CD14-positive monocyte (primary cell): ENCODE measurements at regions not wholly inside any gene's neighbourhood (a gene's known extent, or its start where the extent isn't known, plus 50 kb on each side); places are given as distances from the start of the nearest gene placed in this dataset.

Experiments used
- DNase-seq, 3 donors: peaks; one replicate each; pipeline ENCODE4 v3.0.0-alpha.2; 2011 to 2022
- H2AFZ ChIP-seq: 2 replicates; pipeline ENCODE4 v1.6.0; 2012; ENCODE audit warnings: mild to moderate bottlenecking, low read depth, low read length, inconsistent platforms; ENCODE audit not compliant: insufficient read depth, poor library complexity, severe bottlenecking
- H3K27ac ChIP-seq, 2 donors: 1 replicate in 1 of 2; 2 replicates in 1 of 2; pipeline ENCODE4 v1.5.1; 2012 to 2013; ENCODE audit warnings: low read length in 2 of 2, control low read depth in 1 of 2, inconsistent platforms in 1 of 2, low read depth in 1 of 2, mild to moderate bottlenecking in 1 of 2
- H3K27me3 ChIP-seq, 2 donors: one replicate each; pipeline versions ENCODE4 v1.6.0 to v1.6.1; 2011 to 2013; ENCODE audit warnings: low read length in 2 of 2; ENCODE audit not compliant: control insufficient read depth in 2 of 2, insufficient read depth in 2 of 2
- H3K36me3 ChIP-seq, 2 donors: replicated peaks in 1 of 2; 1 replicate in 1 of 2; 2 replicates in 1 of 2; pipeline versions ENCODE4 v1.5.1 to v1.6.1; 2012 to 2013; ENCODE audit warnings: low read length in 2 of 2, control low read depth in 1 of 2, inconsistent platforms in 1 of 2, mild to moderate bottlenecking in 1 of 2; ENCODE audit not compliant: insufficient read depth in 2 of 2, control insufficient read depth in 1 of 2
- H3K4me1 ChIP-seq, 2 donors: 1 replicate in 1 of 2; 2 replicates in 1 of 2; pipeline versions ENCODE4 v1.5.1 to v1.6.1; 2012 to 2013; ENCODE audit warnings: low read length in 2 of 2, control low read depth in 1 of 2, inconsistent platforms in 1 of 2, mild to moderate bottlenecking in 1 of 2, moderate library complexity in 1 of 2; ENCODE audit not compliant: insufficient read depth in 2 of 2, control insufficient read depth in 1 of 2
- H3K4me2 ChIP-seq: replicated peaks from 2 replicates; pipeline ENCODE3; 2012; ENCODE audit warnings: low read length, moderate library complexity, mild to moderate bottlenecking; ENCODE audit not compliant: poor library complexity, severe bottlenecking; ENCODE audit errors: extremely low read depth
- H3K4me3 ChIP-seq, 3 experiments: fragments of 200-600 bp in 1 of 3; sonication (generic) in 1 of 3; replicated peaks in 1 of 3; 1 replicate in 2 of 3; 2 replicates in 1 of 3; pipeline ENCODE4 v1.5.1; 2011 to 2013; ENCODE audit warnings: low read length in 3 of 3, mild to moderate bottlenecking in 3 of 3, control low read depth in 2 of 3, low read depth in 2 of 3, inconsistent platforms in 1 of 3, moderate library complexity in 1 of 3
- H3K79me2 ChIP-seq: 2 replicates; pipeline ENCODE4 v1.6.0; 2012; ENCODE audit warnings: mild to moderate bottlenecking, control low read depth, inconsistent platforms, low read length, moderate library complexity; ENCODE audit not compliant: insufficient read depth
- H3K9ac ChIP-seq: 2 replicates; pipeline ENCODE4 v1.6.0; 2017; ENCODE audit warnings: low read length, mild to moderate bottlenecking; ENCODE audit not compliant: insufficient read depth, poor library complexity, severe bottlenecking
- H3K9me3 ChIP-seq, 2 donors: replicated peaks in 1 of 2; 1 replicate in 1 of 2; 2 replicates in 1 of 2; pipeline versions ENCODE4 v1.5.1 to v1.6.1; 2012 to 2013; ENCODE audit warnings: low read length in 2 of 2, control low read depth in 1 of 2; ENCODE audit not compliant: control insufficient read depth in 1 of 2, insufficient read depth in 1 of 2
- H4K20me1 ChIP-seq: 2 replicates; pipeline ENCODE4 v1.6.0; 2012; ENCODE audit warnings: mild to moderate bottlenecking, low read length, control low read depth, moderate library complexity; ENCODE audit not compliant: insufficient read depth
- H3K27ac Mint-ChIP-seq, 7 donors: one replicate each; pipeline ENCODE4 v1.8.0; 2020; ENCODE audit warnings: mild to moderate bottlenecking in 7 of 7, mixed read lengths in 7 of 7, moderate library complexity in 6 of 7, inconsistent platforms in 2 of 7
- H3K27me3 Mint-ChIP-seq, 3 donors: one replicate each; pipeline ENCODE4 v1.8.0; 2021 to 2022; ENCODE audit warnings: low read depth in 3 of 3, mild to moderate bottlenecking in 3 of 3, mixed read lengths in 3 of 3, moderate library complexity in 3 of 3, inconsistent platforms in 1 of 3
- H3K36me3 Mint-ChIP-seq, 2 donors: one replicate each; pipeline ENCODE4 v1.8.0; 2020; ENCODE audit warnings: mixed read lengths in 2 of 2, inconsistent platforms in 1 of 2, mild to moderate bottlenecking in 1 of 2
- H3K4me1 Mint-ChIP-seq: one replicate; pipeline ENCODE4 v1.8.0; 2020; ENCODE audit warnings: mild to moderate bottlenecking, mixed read lengths
- H3K4me3 Mint-ChIP-seq, 2 donors: one replicate each; pipeline ENCODE4 v1.8.0; 2020; ENCODE audit warnings: mild to moderate bottlenecking in 2 of 2, mixed read lengths in 2 of 2, moderate library complexity in 1 of 2
- H3K9me3 Mint-ChIP-seq, 7 donors: one replicate each; pipeline ENCODE4 v1.8.0; 2020 to 2022; ENCODE audit warnings: mixed read lengths in 7 of 7, mild to moderate bottlenecking in 6 of 7, moderate library complexity in 6 of 7, inconsistent platforms in 2 of 7
- WGBS: methylation state at CpG from one replicate; pipeline ENCODE4 v1.1.5; 2013; ENCODE audit warnings: missing lambda C conversion rate; ENCODE audit not compliant: insufficient coverage; 5-methylcytosine and 5-hydroxymethylcytosine counted together
- intact Hi-C, 2 donors: fragments of 100-400 bp; cut with micrococcal nuclease; formaldehyde crosslinking; loops; one replicate each; pipeline versions ENCODE4 v1.15.0 to v1.15.1; 2023
- TF ChIP-seq, protein P1 (sequence below): fragments of 200-600 bp; IDR thresholded peaks from one replicate; pipeline ENCODE4 v1.8.0; 2022; ENCODE audit warnings: antibody characterized with exemption, mild to moderate bottlenecking

DNA sequence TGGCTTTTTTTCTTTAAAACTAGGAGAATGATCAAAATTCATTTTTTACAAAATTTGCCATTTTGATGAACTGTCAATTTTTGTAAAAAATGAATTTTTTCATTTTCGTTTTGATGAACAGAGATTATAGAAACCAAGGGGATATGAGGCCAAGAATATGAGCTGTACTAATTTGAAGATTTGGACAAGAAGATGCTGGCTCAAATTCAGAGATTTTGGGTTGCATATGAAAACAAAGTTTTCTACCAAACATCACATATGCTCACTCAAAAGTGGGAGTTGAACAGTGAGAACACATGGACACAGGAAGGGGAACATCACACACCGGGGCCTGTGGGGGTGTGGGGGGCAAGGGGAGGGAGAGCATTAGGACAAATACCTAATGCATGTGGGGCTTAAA lies 230.7 kb downstream of the SNAPC1 start:
- Mint-ChIP-seq H3K9me3 (no peaks in the 10 kb centered on the region), H3K27me3 (peaks cover 0 to 2% (median 0%) of the 10 kb centered on the region in 3 donors), H3K4me1 (no peaks in the 10 kb centered on the region), H3K4me3 (no peak overlapping the region), H3K27ac (no peak overlapping the region), H3K36me3 (no peaks in the 10 kb centered on the region)
- Histone ChIP-seq H3K4me1 (no peaks in the 10 kb centered on the region), H3K4me3 (no peak overlapping the region), H3K79me2 (no peaks in the 10 kb centered on the region), H3K9me3 (no peaks in the 10 kb centered on the region), H3K4me2 (no peak overlapping the region), H3K27me3 (no peaks in the 10 kb centered on the region), H3K9ac (no peak overlapping the region), H3K27ac (no peak overlapping the region), H4K20me1 (no peaks in the 10 kb centered on the region), H2AFZ (no peak overlapping the region), H3K36me3 (no peaks in the 10 kb centered on the region)
- no peak for DNase-seq
- WGBS, result no CpG with 5 or more reads among the region's 2 CpGs
- TF ChIP-seq, protein P1, sequence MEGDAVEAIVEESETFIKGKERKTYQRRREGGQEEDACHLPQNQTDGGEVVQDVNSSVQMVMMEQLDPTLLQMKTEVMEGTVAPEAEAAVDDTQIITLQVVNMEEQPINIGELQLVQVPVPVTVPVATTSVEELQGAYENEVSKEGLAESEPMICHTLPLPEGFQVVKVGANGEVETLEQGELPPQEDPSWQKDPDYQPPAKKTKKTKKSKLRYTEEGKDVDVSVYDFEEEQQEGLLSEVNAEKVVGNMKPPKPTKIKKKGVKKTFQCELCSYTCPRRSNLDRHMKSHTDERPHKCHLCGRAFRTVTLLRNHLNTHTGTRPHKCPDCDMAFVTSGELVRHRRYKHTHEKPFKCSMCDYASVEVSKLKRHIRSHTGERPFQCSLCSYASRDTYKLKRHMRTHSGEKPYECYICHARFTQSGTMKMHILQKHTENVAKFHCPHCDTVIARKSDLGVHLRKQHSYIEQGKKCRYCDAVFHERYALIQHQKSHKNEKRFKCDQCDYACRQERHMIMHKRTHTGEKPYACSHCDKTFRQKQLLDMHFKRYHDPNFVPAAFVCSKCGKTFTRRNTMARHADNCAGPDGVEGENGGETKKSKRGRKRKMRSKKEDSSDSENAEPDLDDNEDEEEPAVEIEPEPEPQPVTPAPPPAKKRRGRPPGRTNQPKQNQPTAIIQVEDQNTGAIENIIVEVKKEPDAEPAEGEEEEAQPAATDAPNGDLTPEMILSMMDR, result no peak
- intact Hi-C loops, result no loop called here

GRCh38 chr14:61994589-61994988 lies 232.4 kb downstream of the SNAPC1 start:
- H3K27ac Mint-ChIP-seq, result no peak overlapping the region
- H3K9me3 Mint-ChIP-seq, result no peaks in the 10 kb centered on the region
- Histone ChIP-seq H3K4me2 (no peak overlapping the region), H3K9ac (no peak overlapping the region), H3K27ac (no peak overlapping the region), H3K4me3 (no peak overlapping the region), H3K36me3 (no peaks in the 10 kb centered on the region), H3K4me1 (no peaks in the 10 kb centered on the region), H3K27me3 (no peaks in the 10 kb centered on the region), H4K20me1 (no peaks in the 10 kb centered on the region), H2AFZ (no peak overlapping the region), H3K9me3 (no peaks in the 10 kb centered on the region), H3K79me2 (no peaks in the 10 kb centered on the region)
- no peaks in the 10 kb centered on the region for H3K4me1 Mint-ChIP-seq
- intact Hi-C loops, result no loop called here
- TF ChIP-seq, protein P1, result no peak
- no peak overlapping the region for H3K4me3 Mint-ChIP-seq
- WGBS, result 100% methylated on average over 1 of the region's 1 CpG
- no peaks in the 10 kb centered on the region for H3K36me3 Mint-ChIP-seq
- H3K27me3 Mint-ChIP-seq, result peaks cover 0 to 2% (median 0%) of the 10 kb centered on the region in 3 donors
- no peak for DNase-seq
